A673 (cell line): ENCODE measurements at regions not wholly inside any gene's neighbourhood (a gene's known extent, or its start where the extent isn't known, plus 50 kb on each side); places are given as distances from the start of the nearest gene placed in this dataset.

Experiments used
- BruUV-seq: library from RNA; stranded (reverse); fragments of 400-500 nt; replicated peaks from 2 replicates; lab custom pipeline; 2021; lab: Mats Ljungman, UMichigan
- CTCF ChIA-PET: fragments of 300-600 bp; sonication (Branson Sonifier 250); formaldehyde crosslinking; loops from one replicate; lab custom pipeline; 2022; ENCODE audit warnings: antibody characterized with exemption; lab: Charles Lee
- POLR2A ChIA-PET: fragments of 300-600 bp; sonication (Branson Sonifier 250); formaldehyde crosslinking; loops from one replicate; lab custom pipeline; 2022; ENCODE audit warnings: antibody characterized with exemption; ENCODE audit not compliant: low non-redundant PET; lab: Charles Lee
- DNase-seq: peaks from one replicate; pipeline ENCODE4 v3.0.0-alpha.2; 2015; ENCODE audit warnings: low spot score
- H3K27ac ChIP-seq: fragments of 200-600 bp; sonication (generic); 2 replicates; pipeline ENCODE4 v1.5.1; 2016; ENCODE audit warnings: mixed run types, low read depth, mild to moderate bottlenecking, mixed read lengths, antibody characterized with exemption, low read length; ENCODE audit not compliant: poor library complexity, severe bottlenecking
- H3K27me3 ChIP-seq: fragments of 200-600 bp; sonication (generic); replicated peaks from 2 replicates; pipeline ENCODE4 v1.6.1; 2017; ENCODE audit warnings: mixed run types, low read depth, mild to moderate bottlenecking, mixed read lengths, antibody characterized with exemption, low read length; ENCODE audit not compliant: insufficient read depth, poor library complexity
- H3K36me3 ChIP-seq: fragments of 200-600 bp; sonication (generic); 2 replicates; pipeline ENCODE4 v1.6.1; 2016; ENCODE audit warnings: mixed run types, mild to moderate bottlenecking, mixed read lengths, antibody characterized with exemption, low read length; ENCODE audit not compliant: insufficient read depth, poor library complexity, severe bottlenecking
- H3K4me1 ChIP-seq: fragments of 200-600 bp; sonication (generic); 2 replicates; pipeline ENCODE4 v1.6.1; 2017; ENCODE audit warnings: mixed run types, mild to moderate bottlenecking, mixed read lengths, antibody characterized with exemption, low read length; ENCODE audit not compliant: insufficient read depth, poor library complexity, severe bottlenecking
- H3K4me3 ChIP-seq: fragments of 200-600 bp; sonication (generic); 2 replicates; pipeline ENCODE4 v1.5.1; 2016; ENCODE audit warnings: low read depth, mixed run types, mild to moderate bottlenecking, mixed read lengths, low read length; ENCODE audit not compliant: poor library complexity, severe bottlenecking
- H3K9me3 ChIP-seq: fragments of 200-600 bp; sonication (generic); 2 replicates; pipeline ENCODE4 v1.6.1; 2016; ENCODE audit warnings: mixed run types, low read depth, mild to moderate bottlenecking, mixed read lengths, antibody characterized with exemption, low read length; ENCODE audit not compliant: poor library complexity, severe bottlenecking
- CTCF ChIP-seq: fragments of 300-800, 200-600 bp; sonication (generic); conservative IDR thresholded peaks from 2 replicates; pipeline ENCODE4 v1.5.1; 2017; ENCODE audit warnings: low read depth, mild to moderate bottlenecking, antibody characterized with exemption, low read length, moderate library complexity, mixed read lengths
- EZH2 ChIP-seq: fragments of 200-600 bp; sonication (generic); IDR thresholded peaks from 2 replicates; pipeline ENCODE4 v1.6.1; 2017; ENCODE audit warnings: borderline replicate concordance, low read depth, mild to moderate bottlenecking, mixed read lengths, antibody characterized with exemption, low read length; ENCODE audit not compliant: poor library complexity, severe bottlenecking
- intact Hi-C: fragments of 100-400 bp; cut with micrococcal nuclease; formaldehyde crosslinking; loops from one replicate; pipeline ENCODE4 v1.10.0; 2022; ENCODE audit not compliant: unreplicated experiment

GRCh38 chr10:62573929-62574328, 199.8 kb downstream of the ZNF365 start:
- no peak for DNase-seq
- no peaks in the 10 kb centered on the region for H3K9me3 ChIP-seq
- TF ChIP-seq EZH2 (no peak), CTCF (no peak)
- ChIA-PET POLR2A (no interaction called here), CTCF (interaction anchor here (0.6 kb wide), 1 partner anchor 70 kb away, joined by 10 read pairs; no protein-coding TSS in a partner anchor)
- no peak overlapping the region for H3K27ac ChIP-seq
- no peaks in the 10 kb centered on the region for H3K36me3 ChIP-seq
- BruUV-seq: no TSS peak
- intact Hi-C loops: no loop called here
- H3K4me3 ChIP-seq: no peak overlapping the region
- no peaks in the 10 kb centered on the region for H3K27me3 ChIP-seq
- H3K4me1 ChIP-seq: no peaks in the 10 kb centered on the region

- H3K9me3 ChIP-seq: no peaks in the 10 kb centered on the region
- DNase-seq: no peak
- TF ChIP-seq EZH2: no peak
- TF ChIP-seq CTCF: no peak
- peaks cover 4% of the 10 kb centered on the region for H3K4me1 ChIP-seq
- H3K36me3 ChIP-seq: no peaks in the 10 kb centered on the region
- no peaks in the 10 kb centered on the region for H3K27me3 ChIP-seq
- CTCF ChIA-PET: no interaction called here
- no peak overlapping the region for H3K27ac ChIP-seq
- POLR2A ChIA-PET: no interaction called here
- intact Hi-C loops: no loop called here
- no TSS peak for BruUV-seq
- no peak overlapping the region for H3K4me3 ChIP-seq
Measured at GRCh38 chr10:62577076-62577475, 202.9 kb downstream of the ZNF365 start.

DNA sequence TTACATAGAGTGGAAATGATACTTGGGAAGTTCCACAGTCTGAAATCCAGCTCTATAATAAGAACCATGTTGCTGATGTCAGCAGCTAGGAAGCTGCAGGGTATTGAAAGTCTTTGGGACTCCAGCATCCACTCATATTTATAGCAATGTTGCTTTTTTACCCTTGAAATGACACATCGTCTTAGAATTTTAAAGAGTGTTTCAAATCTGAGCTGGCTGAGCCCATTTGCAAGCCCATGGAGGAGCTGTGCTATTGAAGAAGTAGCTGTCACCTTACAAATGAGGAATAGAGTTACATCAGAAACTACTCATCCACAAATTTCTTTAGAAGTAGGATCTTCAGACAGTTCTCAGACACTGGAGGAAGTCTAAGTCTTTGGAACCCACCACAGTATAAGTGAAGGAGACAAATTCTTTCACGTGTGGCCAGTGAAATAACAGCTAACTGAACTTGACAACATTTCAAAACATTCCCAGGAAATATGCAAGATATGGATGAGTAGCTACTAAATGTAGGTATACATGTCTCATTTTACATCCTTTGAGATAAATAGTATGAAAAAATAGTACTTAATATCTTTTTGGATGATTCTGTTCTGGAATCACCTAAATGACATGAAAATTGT, 203.6 kb downstream of the ZNF365 start:
- ChIA-PET POLR2A (no interaction called here), CTCF (no interaction called here)
- Histone ChIP-seq H3K4me3 (no peak overlapping the region), H3K36me3 (no peaks in the 10 kb centered on the region), H3K27ac (no peak overlapping the region), H3K4me1 (peaks cover 11% of the 10 kb centered on the region), H3K9me3 (no peaks in the 10 kb centered on the region), H3K27me3 (no peaks in the 10 kb centered on the region)
- TF ChIP-seq CTCF: no peak
- TF ChIP-seq EZH2: no peak
- BruUV-seq: no TSS peak
- intact Hi-C loops: no loop called here
- no peak for DNase-seq
